ENCODE measurements at regions not wholly inside any gene's neighbourhood (a gene's known extent, or its start where the extent isn't known, plus 50 kb on each side); places are given as distances from the start of the nearest gene placed in this dataset.

GRCh38 chr3:159792070-159792469 lies 196.6 kb upstream of the IL12A start (continued):
- TF ChIP-seq CTCF (IDR thresholded peaks at IDR 0.05) (no peak), CHD2 (IDR thresholded peaks at IDR 0.05; ENCODE audit: low read length, partially characterized antibody) (no peak), FOXM1 (IDR thresholded peaks at IDR 0.05; ENCODE audit: low read depth) (no peak), SMC3 (IDR thresholded peaks at IDR 0.05; ENCODE audit: low read depth, low read length) (no peak)

- TF ChIP-seq ELF1 (IDR thresholded peaks at IDR 0.05) (no peak), RXRA (IDR thresholded peaks at IDR 0.05; ENCODE audit: borderline replicate concordance, low read depth) (no peak), TCF12 (IDR thresholded peaks at IDR 0.05) (no peak), RAD21 (IDR thresholded peaks at IDR 0.05; ENCODE audit: low read length) (no peak), NFIC (IDR thresholded peaks at IDR 0.05; ENCODE audit: borderline replicate concordance) (no peak), ZBTB33 (IDR thresholded peaks at IDR 0.05; ENCODE audit: borderline replicate concordance, low read depth) (no peak), PBX3 (IDR thresholded peaks at IDR 0.05) (no peak), RFX5 (IDR thresholded peaks at IDR 0.05; ENCODE audit: low read length) (no peak), SMC3 (IDR thresholded peaks at IDR 0.05; ENCODE audit: low read depth, low read length) (no peak), POLR2AphosphoS5 (IDR thresholded peaks at IDR 0.05; ENCODE audit: low read depth, low read length) (no peak), MXI1 (IDR thresholded peaks at IDR 0.05; ENCODE audit: low read depth, low read length) (no peak), YY1 (IDR thresholded peaks at IDR 0.05; ENCODE audit: low read depth) (no peak), FOXJ3 (CRISPR knock-in tag; IDR thresholded peaks at IDR 0.05) (no peak), USF2 (IDR thresholded peaks at IDR 0.05; ENCODE audit: borderline replicate concordance, low read depth, low read length) (no peak), TEAD4 (IDR thresholded peaks at IDR 0.05; ENCODE audit: borderline replicate concordance, insufficient read depth) (no peak), MEF2A (IDR thresholded peaks at IDR 0.05; ENCODE audit: borderline replicate concordance, low read depth) (no peak), EZH2phosphoT487 (IDR thresholded peaks at IDR 0.05; ENCODE audit: borderline replicate concordance, low read depth) (no peak), TAF1 (IDR thresholded peaks at IDR 0.05; ENCODE audit: borderline replicate concordance, low read depth, low read length) (no peak), USF1 (IDR thresholded peaks at IDR 0.05; ENCODE audit: borderline replicate concordance, low read depth) (no peak), EP300 (IDR thresholded peaks at IDR 0.05; ENCODE audit: borderline replicate concordance in 1 of 2, low read depth in 1 of 2, low read length in 1 of 2) (no peak)
- H3K4me3 ChIP-seq (ENCODE audit: low read depth in 2 of 2, low read length in 1 of 2), result no peak overlapping the region
- no peak overlapping the region for H3K4me2 ChIP-seq
- H2AFZ ChIP-seq (ENCODE audit: low read depth), result no peak overlapping the region
- H3K36me3 ChIP-seq (replicated peaks in 1 of 2; ENCODE audit: control insufficient read depth in 1 of 2, insufficient read depth in 2 of 2, low read length in 1 of 2), result no peaks in the 10 kb centered on the region
- peaks cover 4% of the 10 kb centered on the region; the same call in 1 of the 2 replicates for H4K20me1 ChIP-seq (ENCODE audit: insufficient read depth)
- no peaks in the 10 kb centered on the region for H3K27me3 ChIP-seq (ENCODE audit: insufficient read depth)
- H3K27ac ChIP-seq (ENCODE audit: low read depth in 2 of 2, low read length in 1 of 2), result no peak overlapping the region
- no peaks in the 10 kb centered on the region for H3K9me3 ChIP-seq
- 93% methylated on average over 5 of the region's 5 CpGs for WGBS (ENCODE audit: low lambda C conversion rate)
- no peak overlapping the region for H3K9ac ChIP-seq
- peaks cover 97% of the 10 kb centered on the region for H3K79me2 ChIP-seq (ENCODE audit: insufficient read depth)
- no peaks in the 10 kb centered on the region for H3K9me2 ChIP-seq
- ChIA-PET CTCF (interaction anchor here (1.0 to 7.2 kb wide), 6 partner anchors 9 to 529 kb away, joined by 3 to 46 read pairs (median 6); no protein-coding TSS in a partner anchor), POLR2A (no interaction called here)
- H3F3A ChIP-seq (replicated peaks; ENCODE audit: insufficient read depth), result peaks cover 8% of the 10 kb centered on the region
- no peak for DNase-seq
- H3K4me1 ChIP-seq (ENCODE audit: control insufficient read depth in 1 of 2, insufficient read depth in 2 of 2, low read depth in 1 of 2, low read length in 1 of 2), result peaks cover 4 to 6% of the 10 kb centered on the region in 2 experiments; a peak in 2 of 4 replicates
These were observed 193.6 kb upstream of the IL12A start for GRCh38 chr3:159795042-159795441.
